ENCODE measurements at regions not wholly inside any gene's neighbourhood (a gene's known extent, or its start where the extent isn't known, plus 50 kb on each side); places are given as distances from the start of the nearest gene placed in this dataset.

DNA sequence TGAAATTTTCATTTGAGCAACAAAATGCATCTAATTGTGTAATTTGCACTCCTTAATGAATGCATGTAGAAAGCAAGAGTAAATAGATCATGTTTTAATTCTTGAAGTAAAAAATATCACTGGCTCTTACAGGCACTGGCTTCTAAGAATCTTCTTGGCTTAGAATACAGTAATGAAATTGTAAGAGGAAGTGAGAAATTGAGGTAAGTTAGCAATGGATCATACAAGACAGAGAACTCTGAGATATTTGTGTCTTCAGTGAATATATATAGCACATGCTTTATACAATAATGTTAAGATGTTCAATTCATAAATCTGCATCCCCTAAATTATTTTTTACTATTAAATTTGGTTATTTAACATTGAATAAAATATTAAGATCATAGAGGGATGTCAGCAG lies 465.0 kb downstream of the CNTN3 start:
- H3K9ac ChIP-seq (ENCODE audit: low read depth in 1 of 2, low read length in 2 of 2): no peak overlapping the region

DNA sequence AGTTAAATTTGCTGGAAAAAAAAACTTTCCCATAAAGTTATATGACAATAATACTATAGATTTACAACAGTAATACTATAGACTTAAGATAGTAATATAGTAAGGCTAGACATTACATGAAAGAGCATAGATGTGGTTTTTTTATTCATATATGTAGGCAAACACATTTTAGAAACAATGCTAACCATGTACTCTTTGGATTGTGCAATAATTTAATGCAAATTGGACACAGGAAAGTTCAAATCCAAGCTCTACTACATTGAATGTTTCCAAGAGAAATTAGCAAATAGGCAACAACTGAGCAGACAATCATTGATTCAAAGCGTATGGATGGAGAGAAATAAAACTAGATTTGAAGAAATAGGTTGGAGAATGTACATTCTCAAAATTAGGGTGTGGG lies 469.2 kb downstream of the CNTN3 start:
- Histone ChIP-seq H3K4me3 (ENCODE audit: low read depth in 1 of 3, low read length in 3 of 3) (no peak overlapping the region), H3K9me3 (ENCODE audit: control insufficient read depth in 4 of 4, low read length in 3 of 4) (no peaks in the 10 kb centered on the region), H3K4me1 (ENCODE audit: control insufficient read depth in 4 of 4, insufficient read depth in 4 of 4, low read length in 3 of 4) (no peaks in the 10 kb centered on the region), H3K36me3 (ENCODE audit: control insufficient read depth in 4 of 4, insufficient read depth in 3 of 4, low read depth in 1 of 4, low read length in 3 of 4) (no peaks in the 10 kb centered on the region), H3K27me3 (ENCODE audit: control insufficient read depth in 4 of 4, insufficient read depth in 4 of 4, low read length in 3 of 4) (no peaks in the 10 kb centered on the region), H3K27ac (ENCODE audit: low read depth in 1 of 2, low read length in 2 of 2) (no peak overlapping the region), H3K9ac (ENCODE audit: low read depth in 1 of 2, low read length in 2 of 2) (no peak overlapping the region)
- 68% methylated on average over 1 of the region's 1 CpG for WGBS
- DNase-seq (ENCODE audit: low spot score): no peak
- TF ChIP-seq, protein P1, sequence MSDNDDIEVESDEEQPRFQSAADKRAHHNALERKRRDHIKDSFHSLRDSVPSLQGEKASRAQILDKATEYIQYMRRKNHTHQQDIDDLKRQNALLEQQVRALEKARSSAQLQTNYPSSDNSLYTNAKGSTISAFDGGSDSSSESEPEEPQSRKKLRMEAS (IDR thresholded peaks at IDR 0.05): no peak
- TF ChIP-seq NR2F2 (IDR thresholded peaks at IDR 0.05) (no peak), RXRA (IDR thresholded peaks at IDR 0.05) (no peak), EGR1 (IDR thresholded peaks at IDR 0.05; ENCODE audit: low read depth in 2 of 2) (no peak), HNF4G (IDR thresholded peaks at IDR 0.05) (no peak), HNF4A (conservative IDR thresholded peaks at IDR 0.05) (no peak), YY1 (IDR thresholded peaks at IDR 0.05) (no peak), GABPA (IDR thresholded peaks at IDR 0.05 in 1 of 2, conservative IDR thresholded peaks at IDR 0.05 in 1 of 2) (no peak), FOXA2 (IDR thresholded peaks at IDR 0.05) (no peak), FOXA1 (IDR thresholded peaks at IDR 0.05) (no peak), JUND (IDR thresholded peaks at IDR 0.05) (no peak), SP1 (IDR thresholded peaks at IDR 0.05) (no peak), TAF1 (conservative IDR thresholded peaks at IDR 0.05) (no peak), RAD21 (IDR thresholded peaks at IDR 0.05) (no peak)
- TF ChIP-seq, protein P2, sequence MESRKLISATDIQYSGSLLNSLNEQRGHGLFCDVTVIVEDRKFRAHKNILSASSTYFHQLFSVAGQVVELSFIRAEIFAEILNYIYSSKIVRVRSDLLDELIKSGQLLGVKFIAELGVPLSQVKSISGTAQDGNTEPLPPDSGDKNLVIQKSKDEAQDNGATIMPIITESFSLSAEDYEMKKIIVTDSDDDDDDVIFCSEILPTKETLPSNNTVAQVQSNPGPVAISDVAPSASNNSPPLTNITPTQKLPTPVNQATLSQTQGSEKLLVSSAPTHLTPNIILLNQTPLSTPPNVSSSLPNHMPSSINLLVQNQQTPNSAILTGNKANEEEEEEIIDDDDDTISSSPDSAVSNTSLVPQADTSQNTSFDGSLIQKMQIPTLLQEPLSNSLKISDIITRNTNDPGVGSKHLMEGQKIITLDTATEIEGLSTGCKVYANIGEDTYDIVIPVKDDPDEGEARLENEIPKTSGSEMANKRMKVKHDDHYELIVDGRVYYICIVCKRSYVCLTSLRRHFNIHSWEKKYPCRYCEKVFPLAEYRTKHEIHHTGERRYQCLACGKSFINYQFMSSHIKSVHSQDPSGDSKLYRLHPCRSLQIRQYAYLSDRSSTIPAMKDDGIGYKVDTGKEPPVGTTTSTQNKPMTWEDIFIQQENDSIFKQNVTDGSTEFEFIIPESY (IDR thresholded peaks at IDR 0.05): no peak
- TF ChIP-seq, protein P3, sequence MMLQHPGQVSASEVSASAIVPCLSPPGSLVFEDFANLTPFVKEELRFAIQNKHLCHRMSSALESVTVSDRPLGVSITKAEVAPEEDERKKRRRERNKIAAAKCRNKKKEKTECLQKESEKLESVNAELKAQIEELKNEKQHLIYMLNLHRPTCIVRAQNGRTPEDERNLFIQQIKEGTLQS (IDR thresholded peaks at IDR 0.05): no peak
- TF ChIP-seq, protein P4, sequence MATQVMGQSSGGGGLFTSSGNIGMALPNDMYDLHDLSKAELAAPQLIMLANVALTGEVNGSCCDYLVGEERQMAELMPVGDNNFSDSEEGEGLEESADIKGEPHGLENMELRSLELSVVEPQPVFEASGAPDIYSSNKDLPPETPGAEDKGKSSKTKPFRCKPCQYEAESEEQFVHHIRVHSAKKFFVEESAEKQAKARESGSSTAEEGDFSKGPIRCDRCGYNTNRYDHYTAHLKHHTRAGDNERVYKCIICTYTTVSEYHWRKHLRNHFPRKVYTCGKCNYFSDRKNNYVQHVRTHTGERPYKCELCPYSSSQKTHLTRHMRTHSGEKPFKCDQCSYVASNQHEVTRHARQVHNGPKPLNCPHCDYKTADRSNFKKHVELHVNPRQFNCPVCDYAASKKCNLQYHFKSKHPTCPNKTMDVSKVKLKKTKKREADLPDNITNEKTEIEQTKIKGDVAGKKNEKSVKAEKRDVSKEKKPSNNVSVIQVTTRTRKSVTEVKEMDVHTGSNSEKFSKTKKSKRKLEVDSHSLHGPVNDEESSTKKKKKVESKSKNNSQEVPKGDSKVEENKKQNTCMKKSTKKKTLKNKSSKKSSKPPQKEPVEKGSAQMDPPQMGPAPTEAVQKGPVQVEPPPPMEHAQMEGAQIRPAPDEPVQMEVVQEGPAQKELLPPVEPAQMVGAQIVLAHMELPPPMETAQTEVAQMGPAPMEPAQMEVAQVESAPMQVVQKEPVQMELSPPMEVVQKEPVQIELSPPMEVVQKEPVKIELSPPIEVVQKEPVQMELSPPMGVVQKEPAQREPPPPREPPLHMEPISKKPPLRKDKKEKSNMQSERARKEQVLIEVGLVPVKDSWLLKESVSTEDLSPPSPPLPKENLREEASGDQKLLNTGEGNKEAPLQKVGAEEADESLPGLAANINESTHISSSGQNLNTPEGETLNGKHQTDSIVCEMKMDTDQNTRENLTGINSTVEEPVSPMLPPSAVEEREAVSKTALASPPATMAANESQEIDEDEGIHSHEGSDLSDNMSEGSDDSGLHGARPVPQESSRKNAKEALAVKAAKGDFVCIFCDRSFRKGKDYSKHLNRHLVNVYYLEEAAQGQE (IDR thresholded peaks at IDR 0.05): no peak
- TF ChIP-seq, protein P5, sequence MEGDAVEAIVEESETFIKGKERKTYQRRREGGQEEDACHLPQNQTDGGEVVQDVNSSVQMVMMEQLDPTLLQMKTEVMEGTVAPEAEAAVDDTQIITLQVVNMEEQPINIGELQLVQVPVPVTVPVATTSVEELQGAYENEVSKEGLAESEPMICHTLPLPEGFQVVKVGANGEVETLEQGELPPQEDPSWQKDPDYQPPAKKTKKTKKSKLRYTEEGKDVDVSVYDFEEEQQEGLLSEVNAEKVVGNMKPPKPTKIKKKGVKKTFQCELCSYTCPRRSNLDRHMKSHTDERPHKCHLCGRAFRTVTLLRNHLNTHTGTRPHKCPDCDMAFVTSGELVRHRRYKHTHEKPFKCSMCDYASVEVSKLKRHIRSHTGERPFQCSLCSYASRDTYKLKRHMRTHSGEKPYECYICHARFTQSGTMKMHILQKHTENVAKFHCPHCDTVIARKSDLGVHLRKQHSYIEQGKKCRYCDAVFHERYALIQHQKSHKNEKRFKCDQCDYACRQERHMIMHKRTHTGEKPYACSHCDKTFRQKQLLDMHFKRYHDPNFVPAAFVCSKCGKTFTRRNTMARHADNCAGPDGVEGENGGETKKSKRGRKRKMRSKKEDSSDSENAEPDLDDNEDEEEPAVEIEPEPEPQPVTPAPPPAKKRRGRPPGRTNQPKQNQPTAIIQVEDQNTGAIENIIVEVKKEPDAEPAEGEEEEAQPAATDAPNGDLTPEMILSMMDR (IDR thresholded peaks at IDR 0.05; ENCODE audit: low read depth, low read length, missing input control): no peak

More for the DNA sequence above, 465.0 kb downstream of the CNTN3 start:
- Histone ChIP-seq H3K27ac (ENCODE audit: low read depth in 1 of 2, low read length in 2 of 2) (no peak overlapping the region), H3K36me3 (ENCODE audit: control insufficient read depth in 4 of 4, insufficient read depth in 3 of 4, low read depth in 1 of 4, low read length in 3 of 4) (no peaks in the 10 kb centered on the region), H3K4me3 (ENCODE audit: low read depth in 1 of 3, low read length in 3 of 3) (no peak overlapping the region), H3K9me3 (ENCODE audit: control insufficient read depth in 4 of 4, low read length in 3 of 4) (no peaks in the 10 kb centered on the region), H3K4me1 (ENCODE audit: control insufficient read depth in 4 of 4, insufficient read depth in 4 of 4, low read length in 3 of 4) (no peaks in the 10 kb centered on the region), H3K27me3 (ENCODE audit: control insufficient read depth in 4 of 4, insufficient read depth in 4 of 4, low read length in 3 of 4) (no peaks in the 10 kb centered on the region)
- DNase-seq (ENCODE audit: low spot score): no peak
- TF ChIP-seq, protein P3 (IDR thresholded peaks at IDR 0.05): no peak
- TF ChIP-seq FOXA1 (IDR thresholded peaks at IDR 0.05) (no peak), YY1 (IDR thresholded peaks at IDR 0.05) (no peak), FOXA2 (IDR thresholded peaks at IDR 0.05) (no peak)
- TF ChIP-seq, protein P5 (IDR thresholded peaks at IDR 0.05; ENCODE audit: low read depth, low read length, missing input control): no peak
- TF ChIP-seq, protein P1 (IDR thresholded peaks at IDR 0.05): no peak
